Stomach (tissue), 4 donors: ENCODE measurements at regions not wholly inside any gene's neighbourhood (a gene's known extent, or its start where the extent isn't known, plus 50 kb on each side); places are given as distances from the start of the nearest gene placed in this dataset.

Experiments
- POLR2A ChIP-seq, 4 donors: fragments of 450-650 bp; IDR thresholded peaks; one replicate each; pipeline ENCODE4 v1.6.1; 2016; ENCODE audit warnings: antibody characterized with exemption in 4 of 4, control low read depth in 2 of 4, mild to moderate bottlenecking in 1 of 4, moderate library complexity in 1 of 4
- TF ChIP-seq, protein P1 (sequence below), 7 experiments: fragments of 450-650 bp in 4 of 7; fragments of 200-600 bp in 3 of 7; sonication (generic) in 3 of 7; IDR thresholded peaks; one replicate each; pipeline ENCODE4 v1.5.1; 2016 to 2019; ENCODE audit warnings: antibody characterized with exemption in 7 of 7, control low read depth in 2 of 7, mild to moderate bottlenecking in 1 of 7

DNA sequence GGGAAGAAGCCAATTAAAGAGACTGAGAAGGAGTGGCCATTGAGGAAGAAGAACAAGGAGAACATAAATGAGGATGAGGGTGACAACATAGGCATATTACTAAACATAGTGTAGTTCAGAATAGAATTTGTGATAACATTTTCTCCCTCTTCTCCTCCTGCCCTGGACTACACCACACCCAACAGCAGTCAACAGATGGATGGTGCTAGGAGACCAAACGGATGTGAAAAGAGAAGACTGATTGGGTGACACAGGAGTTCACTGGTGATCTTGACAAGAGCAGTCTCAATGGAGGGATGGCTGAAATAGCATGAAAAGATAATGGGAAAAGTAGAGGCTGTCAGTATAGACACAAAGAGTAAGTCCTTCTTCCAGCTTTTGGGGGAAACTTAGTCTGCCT, 226.5 kb upstream of the FGF13 start:
- TF ChIP-seq, protein P1, sequence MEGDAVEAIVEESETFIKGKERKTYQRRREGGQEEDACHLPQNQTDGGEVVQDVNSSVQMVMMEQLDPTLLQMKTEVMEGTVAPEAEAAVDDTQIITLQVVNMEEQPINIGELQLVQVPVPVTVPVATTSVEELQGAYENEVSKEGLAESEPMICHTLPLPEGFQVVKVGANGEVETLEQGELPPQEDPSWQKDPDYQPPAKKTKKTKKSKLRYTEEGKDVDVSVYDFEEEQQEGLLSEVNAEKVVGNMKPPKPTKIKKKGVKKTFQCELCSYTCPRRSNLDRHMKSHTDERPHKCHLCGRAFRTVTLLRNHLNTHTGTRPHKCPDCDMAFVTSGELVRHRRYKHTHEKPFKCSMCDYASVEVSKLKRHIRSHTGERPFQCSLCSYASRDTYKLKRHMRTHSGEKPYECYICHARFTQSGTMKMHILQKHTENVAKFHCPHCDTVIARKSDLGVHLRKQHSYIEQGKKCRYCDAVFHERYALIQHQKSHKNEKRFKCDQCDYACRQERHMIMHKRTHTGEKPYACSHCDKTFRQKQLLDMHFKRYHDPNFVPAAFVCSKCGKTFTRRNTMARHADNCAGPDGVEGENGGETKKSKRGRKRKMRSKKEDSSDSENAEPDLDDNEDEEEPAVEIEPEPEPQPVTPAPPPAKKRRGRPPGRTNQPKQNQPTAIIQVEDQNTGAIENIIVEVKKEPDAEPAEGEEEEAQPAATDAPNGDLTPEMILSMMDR (IDR thresholded peaks at IDR 0.05), result no peak
- TF ChIP-seq POLR2A (IDR thresholded peaks at IDR 0.05), result no peak
